AG09319 (cell line): ENCODE measurements at regions not wholly inside any gene's neighbourhood (a gene's known extent, or its start where the extent isn't known, plus 50 kb on each side); places are given as distances from the start of the nearest gene placed in this dataset.
A peak's percentile ranks its signal among the peaks of the same experiment; 100 is the strongest.

Experiments used
- DNase-seq: peaks from one replicate; pipeline ENCODE4 v3.0.0-alpha.2; 2010; ENCODE audit warnings: low read depth; ENCODE audit errors: extremely low read depth
- CTCF ChIP-seq: IDR thresholded peaks from 2 replicates; pipeline ENCODE4 v1.5.1; 2011; ENCODE audit warnings: low read depth, mild to moderate bottlenecking, inconsistent platforms, low read length, moderate library complexity

- DNase-seq: no peak
- TF ChIP-seq CTCF: no peak
Measured at GRCh38 chr1:90413519-90413918, 303.6 kb downstream of the BARHL2 start.

GRCh38 chr1:90412563-90412962, 304.5 kb downstream of the BARHL2 start:
- DNase-seq: no peak
- TF ChIP-seq CTCF: no peak

GRCh38 chr1:90411185-90411584, 305.9 kb downstream of the BARHL2 start:
- DNase-seq: no peak
- TF ChIP-seq CTCF: no peak

- no peak for DNase-seq
- no peak for TF ChIP-seq CTCF
Measured at GRCh38 chr1:90407737-90408136, 309.4 kb downstream of the BARHL2 start.

- TF ChIP-seq CTCF: no peak
- no peak for DNase-seq
Measured at GRCh38 chr1:90405726-90406125, 311.4 kb downstream of the BARHL2 start.

GRCh38 chr1:90402893-90403849, 313.9 kb downstream of the BARHL2 start:
- DNase-seq: peak; percentile 50
- no peak for TF ChIP-seq CTCF

- no peak for TF ChIP-seq CTCF
- no peak for DNase-seq
Measured at GRCh38 chr1:90400131-90400530, 317.0 kb downstream of the BARHL2 start.
